ENCODE measurements at regions not wholly inside any gene's neighbourhood (a gene's known extent, or its start where the extent isn't known, plus 50 kb on each side); places are given as distances from the start of the nearest gene placed in this dataset.

DNA sequence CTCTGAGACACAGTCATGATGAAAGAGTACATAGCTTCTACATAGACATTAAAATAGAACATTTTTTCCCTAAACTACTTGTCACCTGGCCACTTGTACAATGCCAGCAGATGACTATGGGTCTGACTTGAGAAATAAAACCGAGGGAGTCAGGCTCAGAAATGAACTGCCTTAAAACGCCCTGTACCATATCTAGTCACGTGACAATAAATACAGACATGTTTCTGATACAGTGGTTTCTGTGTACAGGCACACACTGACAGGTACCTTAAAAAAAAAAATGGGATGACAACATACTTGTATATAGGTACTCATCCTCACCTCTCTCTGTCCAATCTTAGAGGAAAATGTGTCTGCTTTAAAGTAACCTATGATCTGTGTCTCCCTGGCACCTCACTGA lies 144.1 kb downstream of the SH3BGRL2 start:
- TF ChIP-seq, protein P1, sequence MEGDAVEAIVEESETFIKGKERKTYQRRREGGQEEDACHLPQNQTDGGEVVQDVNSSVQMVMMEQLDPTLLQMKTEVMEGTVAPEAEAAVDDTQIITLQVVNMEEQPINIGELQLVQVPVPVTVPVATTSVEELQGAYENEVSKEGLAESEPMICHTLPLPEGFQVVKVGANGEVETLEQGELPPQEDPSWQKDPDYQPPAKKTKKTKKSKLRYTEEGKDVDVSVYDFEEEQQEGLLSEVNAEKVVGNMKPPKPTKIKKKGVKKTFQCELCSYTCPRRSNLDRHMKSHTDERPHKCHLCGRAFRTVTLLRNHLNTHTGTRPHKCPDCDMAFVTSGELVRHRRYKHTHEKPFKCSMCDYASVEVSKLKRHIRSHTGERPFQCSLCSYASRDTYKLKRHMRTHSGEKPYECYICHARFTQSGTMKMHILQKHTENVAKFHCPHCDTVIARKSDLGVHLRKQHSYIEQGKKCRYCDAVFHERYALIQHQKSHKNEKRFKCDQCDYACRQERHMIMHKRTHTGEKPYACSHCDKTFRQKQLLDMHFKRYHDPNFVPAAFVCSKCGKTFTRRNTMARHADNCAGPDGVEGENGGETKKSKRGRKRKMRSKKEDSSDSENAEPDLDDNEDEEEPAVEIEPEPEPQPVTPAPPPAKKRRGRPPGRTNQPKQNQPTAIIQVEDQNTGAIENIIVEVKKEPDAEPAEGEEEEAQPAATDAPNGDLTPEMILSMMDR (IDR thresholded peaks at IDR 0.05; ENCODE audit: extremely low read depth, insufficient read depth, missing control alignments) = no peak
- DNase-seq (ENCODE audit: low spot score) = no peak
- in situ Hi-C loops (cut with MboI; ENCODE audit: low pct_unique_long_range_greater_than_20kb, low sequenced_read_pairs, unreplicated experiment) = no loop called here

DNA sequence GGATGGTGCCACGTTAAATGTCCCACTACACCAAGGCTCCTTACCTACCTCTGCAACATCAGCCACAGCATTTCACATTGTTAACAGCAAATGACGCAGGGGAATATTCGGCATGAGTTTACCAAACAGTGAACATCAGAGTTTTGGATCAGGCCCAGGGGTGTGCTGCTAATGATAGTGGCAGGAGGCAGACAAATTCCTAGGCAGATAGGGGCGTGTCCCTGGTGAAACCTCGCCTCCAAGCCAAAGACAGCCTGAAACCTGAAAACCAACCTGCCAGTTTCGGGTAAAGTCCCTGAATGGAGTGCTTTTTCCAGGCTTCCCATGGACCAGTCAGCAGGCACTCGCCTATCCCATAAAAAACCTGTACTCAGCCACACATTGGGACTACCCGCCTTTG lies 133.6 kb downstream of the SH3BGRL2 start:
- no peak for DNase-seq (ENCODE audit: low spot score)
- in situ Hi-C loops (cut with MboI; ENCODE audit: low pct_unique_long_range_greater_than_20kb, low sequenced_read_pairs, unreplicated experiment) = no loop called here
- TF ChIP-seq, protein P1 (IDR thresholded peaks at IDR 0.05; ENCODE audit: extremely low read depth, insufficient read depth, missing control alignments) = no peak

DNA sequence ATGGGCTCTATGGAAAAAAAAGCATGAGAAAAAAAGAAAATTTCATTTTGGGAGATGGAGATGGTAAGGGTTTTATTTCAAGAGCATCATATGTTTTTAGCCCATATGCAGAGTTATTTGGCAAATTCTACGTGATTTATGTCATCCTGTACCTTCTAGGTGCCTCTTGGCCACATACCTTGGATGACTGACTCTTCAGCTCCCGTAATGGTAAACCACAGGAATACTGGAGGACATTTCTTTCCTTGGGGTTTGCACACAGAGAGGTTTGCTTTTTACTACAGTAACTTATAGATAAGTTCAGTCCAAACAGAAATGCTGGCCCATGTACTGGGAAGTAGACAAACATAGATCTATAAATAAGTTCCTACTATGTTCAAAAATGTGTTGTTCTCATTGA lies 132.2 kb downstream of the SH3BGRL2 start:
- in situ Hi-C loops (cut with MboI; ENCODE audit: low pct_unique_long_range_greater_than_20kb, low sequenced_read_pairs, unreplicated experiment) = no loop called here
- DNase-seq (ENCODE audit: low spot score) = no peak
- TF ChIP-seq, protein P1 (IDR thresholded peaks at IDR 0.05; ENCODE audit: extremely low read depth, insufficient read depth, missing control alignments) = no peak

DNA sequence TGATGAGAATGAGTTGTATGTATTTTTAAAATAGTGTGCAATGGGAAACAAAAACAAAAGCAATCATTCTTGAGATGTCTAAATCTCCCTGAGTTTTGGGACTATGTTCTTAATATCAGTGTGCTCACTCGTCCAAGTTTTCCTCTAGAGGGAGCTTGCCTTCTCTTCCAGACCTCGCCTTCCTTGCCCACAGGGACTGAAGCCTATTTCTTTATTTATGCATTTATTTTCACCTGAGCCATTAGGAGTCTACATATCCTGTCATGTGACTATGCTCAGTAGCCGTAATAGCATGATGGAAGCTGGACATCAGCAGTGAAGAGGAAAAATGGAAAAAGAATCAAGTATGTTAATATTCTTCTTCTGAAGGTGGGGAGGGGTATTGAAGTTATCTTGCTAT lies 131.2 kb downstream of the SH3BGRL2 start:
- TF ChIP-seq, protein P1 (IDR thresholded peaks at IDR 0.05; ENCODE audit: extremely low read depth, insufficient read depth, missing control alignments) = no peak
- in situ Hi-C loops (cut with MboI; ENCODE audit: low pct_unique_long_range_greater_than_20kb, low sequenced_read_pairs, unreplicated experiment) = no loop called here
- DNase-seq (ENCODE audit: low spot score) = no peak

DNA sequence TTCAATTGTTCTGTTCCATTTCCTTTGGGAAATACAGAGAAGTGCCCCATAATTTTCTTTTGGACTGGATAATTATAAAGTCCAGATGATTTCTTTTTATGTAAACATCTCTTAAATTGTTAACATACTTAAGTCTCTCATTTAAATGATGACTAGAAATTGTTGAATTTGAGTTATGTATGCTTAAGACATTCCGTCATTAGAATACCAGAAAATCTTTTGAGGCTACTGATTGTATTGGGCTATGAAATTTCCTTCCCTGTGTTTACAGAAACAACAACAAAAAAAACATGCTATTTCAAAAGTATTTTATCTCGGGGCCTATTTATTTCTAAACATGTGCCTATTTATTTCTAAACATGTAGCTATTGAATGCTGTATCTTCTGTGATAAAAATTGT lies 125.4 kb downstream of the SH3BGRL2 start:
- in situ Hi-C loops (cut with MboI; ENCODE audit: low pct_unique_long_range_greater_than_20kb, low sequenced_read_pairs, unreplicated experiment) = no loop called here
- DNase-seq (ENCODE audit: low spot score) = no peak
- TF ChIP-seq, protein P1 (IDR thresholded peaks at IDR 0.05; ENCODE audit: extremely low read depth, insufficient read depth, missing control alignments) = no peak

DNA sequence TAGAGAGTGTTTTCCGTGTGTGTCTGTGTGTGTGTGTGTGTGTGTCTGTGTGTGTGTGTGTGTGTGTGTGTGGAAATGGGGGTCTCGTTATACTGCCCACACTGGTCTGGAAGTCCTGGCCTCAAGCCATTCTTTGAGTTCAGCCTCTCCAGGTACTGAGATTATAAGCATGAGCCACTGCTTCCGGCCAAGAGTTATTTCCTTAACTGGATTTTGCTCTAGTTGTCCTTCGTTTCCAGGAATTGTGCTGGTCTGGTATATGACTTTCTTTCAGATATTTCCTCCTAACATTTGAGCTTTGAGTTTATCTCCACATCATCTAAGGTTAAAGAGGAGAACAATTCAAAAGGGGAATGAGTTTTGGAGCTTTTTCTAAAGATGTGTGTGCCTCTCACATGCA lies 124.8 kb downstream of the SH3BGRL2 start:
- no peak for DNase-seq (ENCODE audit: low spot score)
- TF ChIP-seq, protein P1 (IDR thresholded peaks at IDR 0.05; ENCODE audit: extremely low read depth, insufficient read depth, missing control alignments) = no peak
- in situ Hi-C loops (cut with MboI; ENCODE audit: low pct_unique_long_range_greater_than_20kb, low sequenced_read_pairs, unreplicated experiment) = no loop called here

All from GM13977 (cell line).